ENCODE measurements at regions not wholly inside any gene's neighbourhood (a gene's known extent, or its start where the extent isn't known, plus 50 kb on each side); places are given as distances from the start of the nearest gene placed in this dataset.

- no peak for TF ChIP-seq POLR2A (IDR thresholded peaks at IDR 0.05)
- TF ChIP-seq CTCF (IDR thresholded peaks at IDR 0.05): no peak
Observed at GRCh38 chr3:181212271-181212670, 222.7 kb upstream of the DNAJC19 start.

Data from body of pancreas (tissue), 4 donors.